KG1 (cell line): ENCODE measurements at regions not wholly inside any gene's neighbourhood (a gene's known extent, or its start where the extent isn't known, plus 50 kb on each side); places are given as distances from the start of the nearest gene placed in this dataset.
"Not testable (repeated sequence)": the region's sequence is repeated elsewhere in the genome, so short reads cannot be mapped to it uniquely, and the experiment has no call there.

Experiments used
- DNase-seq: peaks from one replicate; lab custom pipeline; 2025; lab: John Stamatoyannopoulos, UW

DNA sequence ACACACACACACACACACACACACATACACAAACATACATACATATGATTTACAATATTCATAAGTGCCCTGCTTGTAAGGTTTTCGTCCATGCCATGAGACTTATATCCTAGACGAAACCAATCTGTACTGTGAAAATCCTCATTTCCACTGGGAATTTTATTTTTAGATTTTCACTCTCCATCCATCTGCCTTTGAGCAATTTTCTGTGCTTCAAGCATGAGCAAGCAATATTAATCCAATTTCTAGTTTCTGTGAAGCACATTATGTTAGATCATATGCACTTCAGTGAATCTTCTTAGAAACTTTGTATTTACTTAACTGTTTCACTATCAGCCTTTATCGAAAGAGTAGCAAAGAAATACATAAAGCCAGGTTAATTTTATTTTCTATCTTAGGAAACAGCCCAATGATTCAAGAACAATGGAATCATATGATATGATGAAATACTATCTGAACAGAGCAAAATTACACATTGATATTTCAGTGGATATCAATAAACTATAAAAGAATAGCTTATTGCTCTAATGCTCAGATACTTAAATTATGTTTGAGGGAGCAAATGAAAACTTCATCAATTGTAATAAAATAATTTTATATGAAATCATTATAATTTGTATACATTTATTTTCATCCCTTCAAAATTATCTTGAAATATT lies 1100.7 kb upstream of the MIR17HG start:
- DNase-seq = no peak

- no peak for DNase-seq
These were observed 1093.7 kb upstream of the MIR17HG start for GRCh38 chr13:90253806-90254205.

DNA sequence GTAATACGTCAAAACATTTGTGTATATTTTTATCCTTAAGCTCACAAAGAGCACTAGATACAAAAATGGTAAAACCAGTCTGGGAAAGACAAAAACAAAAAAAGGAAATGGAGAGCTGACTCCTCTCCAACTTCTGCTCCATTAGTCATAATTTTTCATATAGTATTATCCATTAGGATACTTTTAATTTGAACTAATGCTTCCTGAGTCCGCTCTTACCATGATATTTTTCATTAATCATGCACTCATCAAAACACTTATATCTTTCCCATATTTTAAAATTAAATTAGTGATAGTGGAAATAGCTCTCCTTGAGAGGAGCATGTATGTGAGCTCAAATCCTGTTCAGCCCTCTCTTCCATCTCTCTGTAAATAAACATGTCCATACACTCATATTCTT lies 1093.0 kb upstream of the MIR17HG start:
- DNase-seq = no peak

- DNase-seq = no peak
These were observed 1090.7 kb upstream of the MIR17HG start for GRCh38 chr13:90256746-90257145.

DNA sequence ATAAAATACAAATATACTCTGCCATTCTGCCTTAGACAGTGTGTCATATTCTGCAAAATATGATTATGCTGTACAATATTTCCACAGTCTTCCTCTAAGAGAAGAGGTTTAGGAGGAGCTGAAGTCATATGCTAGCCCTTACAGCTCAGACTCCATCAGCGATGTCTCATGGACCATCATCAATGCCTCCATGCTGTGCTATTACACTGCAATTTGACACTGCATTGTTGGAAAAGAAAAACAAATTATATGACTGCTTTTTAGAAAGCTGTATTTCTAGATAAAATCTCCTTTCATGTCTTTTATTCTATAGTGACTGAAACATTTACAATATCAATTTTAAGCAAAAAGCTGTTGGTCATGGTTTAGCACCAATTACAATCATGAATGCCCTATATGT lies 1089.4 kb upstream of the MIR17HG start:
- DNase-seq = no peak

GRCh38 chr13:90261343-90261742 lies 1086.1 kb upstream of the MIR17HG start:
- DNase-seq = no peak

DNA sequence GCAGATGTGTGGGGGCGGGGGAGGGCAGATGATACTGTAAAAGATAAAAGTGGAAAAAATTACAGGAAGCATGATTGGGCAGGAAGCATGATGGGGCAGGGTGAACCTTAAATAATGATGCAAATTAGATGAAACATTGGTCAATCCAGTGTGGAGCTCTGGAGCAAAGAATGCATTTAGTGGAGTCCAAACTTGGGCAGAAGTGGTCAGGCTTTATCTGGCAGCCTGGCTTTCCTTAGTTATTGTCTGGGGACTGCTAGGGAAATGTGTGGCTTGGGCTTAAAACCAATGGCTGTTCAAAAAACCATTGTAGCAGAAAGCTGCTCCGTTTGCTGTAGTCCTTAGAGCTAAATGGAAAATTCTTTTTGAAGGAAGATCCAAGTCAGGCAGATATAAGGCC lies 1077.3 kb upstream of the MIR17HG start:
- DNase-seq = no peak

- DNase-seq = no peak
These were observed 1075.1 kb upstream of the MIR17HG start for GRCh38 chr13:90272356-90272755.

GRCh38 chr13:90276216-90276615 lies 1071.3 kb upstream of the MIR17HG start:
- DNase-seq = no peak

GRCh38 chr13:90278231-90278630 lies 1069.3 kb upstream of the MIR17HG start:
- DNase-seq = not testable (repeated sequence)

- DNase-seq = no peak
These were observed 1065.8 kb upstream of the MIR17HG start for GRCh38 chr13:90281709-90282108.

DNA sequence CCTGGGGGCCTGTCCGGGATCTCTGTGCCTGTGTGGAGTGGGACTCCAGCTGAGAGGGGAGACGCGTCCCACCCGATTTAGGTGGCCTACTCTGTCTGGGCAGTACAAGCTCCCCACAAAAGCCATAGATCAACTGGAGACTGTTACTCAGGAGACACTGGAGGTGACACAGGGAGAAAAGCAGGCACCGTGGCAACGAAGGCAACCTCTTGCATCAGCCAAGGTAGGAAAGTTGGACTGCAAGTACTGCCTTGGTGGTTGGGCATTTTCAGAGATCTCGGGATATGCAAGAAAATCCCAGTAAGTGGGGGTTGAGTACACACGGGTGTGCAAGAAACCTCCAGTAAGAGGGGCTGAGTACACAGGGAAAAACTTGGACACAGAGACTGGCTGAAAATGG lies 1060.0 kb upstream of the MIR17HG start:
- DNase-seq = no peak

GRCh38 chr13:90293793-90294361 lies 1053.6 kb upstream of the MIR17HG start:
- no peak for DNase-seq

DNA sequence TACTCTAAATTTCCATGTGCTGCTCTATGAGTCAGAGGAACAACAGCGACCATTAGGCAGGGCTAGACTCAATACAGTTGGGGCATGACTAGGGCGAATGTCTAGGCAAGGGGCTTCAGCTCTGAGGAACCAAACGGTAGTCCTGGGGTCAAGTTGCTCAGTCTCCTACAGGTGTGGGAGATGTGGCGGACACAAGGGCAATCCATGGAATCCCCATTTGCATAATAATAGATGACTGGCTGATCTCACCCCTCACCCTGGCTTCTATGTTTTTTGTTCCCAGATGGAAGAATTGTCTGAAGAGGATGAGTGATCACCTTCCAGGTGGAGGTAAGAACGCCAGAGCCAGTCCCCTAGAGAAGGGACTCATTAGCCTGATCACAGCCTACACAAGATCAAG lies 1048.2 kb upstream of the MIR17HG start:
- DNase-seq = no peak

GRCh38 chr13:90300015-90300414 lies 1047.5 kb upstream of the MIR17HG start:
- no peak for DNase-seq

- no peak for DNase-seq
These were observed 1045.4 kb upstream of the MIR17HG start for GRCh38 chr13:90302107-90302506.

- no peak for DNase-seq
These were observed 1041.7 kb upstream of the MIR17HG start for GRCh38 chr13:90305796-90306195.

GRCh38 chr13:90307136-90307535 lies 1040.4 kb upstream of the MIR17HG start:
- DNase-seq = no peak

DNA sequence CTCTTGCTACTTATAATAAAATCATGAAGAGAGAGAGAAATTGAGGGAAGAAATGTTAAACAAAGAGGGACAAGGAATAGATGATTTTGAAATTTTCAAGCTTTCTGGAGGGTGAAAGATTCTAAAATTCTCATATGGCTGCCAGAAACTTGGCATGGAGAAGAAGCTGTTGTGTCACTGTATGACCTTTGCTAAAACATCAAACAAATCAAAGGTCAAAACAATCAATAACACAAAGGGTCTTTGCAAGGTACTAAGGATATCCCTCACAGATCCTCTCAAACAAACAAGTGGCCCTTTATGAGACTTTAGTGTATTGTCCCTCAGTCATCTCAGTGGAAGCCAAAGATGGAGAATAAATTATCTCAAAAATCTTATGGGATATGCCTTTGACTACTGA lies 1039.2 kb upstream of the MIR17HG start:
- DNase-seq = no peak

DNA sequence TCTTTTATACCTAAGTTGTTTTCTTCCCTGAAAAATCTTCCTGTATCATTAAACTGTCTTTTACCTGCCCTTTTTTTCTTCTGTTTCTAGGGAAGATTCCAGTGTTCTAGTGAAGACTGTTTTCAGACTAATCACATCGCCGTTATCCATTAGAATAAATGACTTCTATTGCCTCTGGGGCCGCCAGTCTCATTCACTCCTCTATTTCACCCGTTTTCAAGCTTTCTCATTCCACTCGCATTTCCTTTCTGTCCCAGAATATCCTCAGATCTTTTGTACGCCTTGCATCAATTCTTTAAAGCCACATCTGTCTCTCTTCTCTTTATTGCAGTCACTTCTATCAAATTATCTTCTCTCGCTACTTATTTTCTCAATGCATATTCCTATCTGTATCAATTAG lies 1035.6 kb upstream of the MIR17HG start:
- no peak for DNase-seq

GRCh38 chr13:90315061-90315460 lies 1032.4 kb upstream of the MIR17HG start:
- DNase-seq = no peak

DNA sequence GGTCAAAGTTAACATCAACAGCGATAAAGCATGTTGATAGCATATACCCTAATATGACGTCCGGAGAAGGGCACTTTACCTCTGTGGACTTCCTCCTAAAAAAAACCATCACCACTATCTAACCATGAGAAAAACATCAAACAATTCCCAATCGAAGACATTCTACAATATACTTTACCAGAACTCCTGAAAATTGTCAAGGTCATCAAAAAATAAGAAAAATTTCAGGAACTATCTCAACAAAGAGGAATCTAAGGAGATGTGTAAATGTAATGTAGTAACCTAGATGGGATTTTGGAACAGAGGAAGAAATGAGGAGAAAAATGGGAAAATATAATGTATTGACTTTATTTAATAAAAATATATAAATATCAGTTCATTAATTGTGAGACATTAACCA lies 1026.8 kb upstream of the MIR17HG start:
- no peak for DNase-seq

DNA sequence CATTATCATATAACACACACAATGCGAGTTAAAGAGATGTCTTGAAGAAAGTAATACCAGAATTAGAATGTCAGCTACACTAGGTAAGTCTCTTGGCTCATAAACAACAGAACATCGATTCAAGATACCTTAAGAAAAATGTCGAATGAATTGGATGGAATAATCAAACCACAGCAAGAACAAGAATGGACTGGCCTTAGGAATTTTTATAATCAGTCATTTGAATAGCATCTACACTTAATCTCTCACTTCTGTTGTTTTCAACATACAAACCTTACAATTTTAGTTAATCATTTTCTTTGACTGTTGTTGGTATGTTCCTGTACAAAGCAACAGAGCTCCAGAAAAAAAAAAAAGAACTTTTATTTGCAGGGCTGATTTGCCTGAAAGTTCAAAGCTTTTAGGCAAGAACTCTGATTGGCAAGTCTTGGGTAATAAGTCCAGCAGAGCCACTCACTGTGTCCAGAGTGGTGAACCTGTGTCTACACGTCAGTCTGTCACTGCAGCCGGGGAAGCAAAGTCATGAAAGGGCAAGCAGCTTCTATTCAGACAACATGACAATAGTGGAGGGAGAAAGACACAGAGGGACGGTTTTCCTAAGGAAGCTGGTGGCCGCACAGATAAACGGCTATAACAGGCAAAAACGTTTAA lies 1026.1 kb upstream of the MIR17HG start:
- DNase-seq = no peak

- no peak for DNase-seq
These were observed 1017.8 kb upstream of the MIR17HG start for GRCh38 chr13:90329641-90330040.
